SU-DHL-6 (cell line): ENCODE measurements at regions not wholly inside any gene's neighbourhood (a gene's known extent, or its start where the extent isn't known, plus 50 kb on each side); places are given as distances from the start of the nearest gene placed in this dataset.

Experiments
- CTCF ChIP-seq: fragments of 200-600 bp; sonication (generic); IDR thresholded peaks from one replicate; pipeline ENCODE4 v1.5.1; 2017; ENCODE audit warnings: antibody characterized with exemption, mild to moderate bottlenecking, low read length, moderate library complexity; ENCODE audit not compliant: insufficient read depth, poor library complexity, severe bottlenecking
- EZH2phosphoT487 ChIP-seq: fragments of 200-600 bp; sonication (generic), shearing (Covaris generic); conservative IDR thresholded peaks from 2 replicates; pipeline ENCODE4 v1.6.1; 2018; ENCODE audit warnings: mild to moderate bottlenecking, antibody characterized with exemption, low read length, moderate library complexity, mixed read lengths

DNA sequence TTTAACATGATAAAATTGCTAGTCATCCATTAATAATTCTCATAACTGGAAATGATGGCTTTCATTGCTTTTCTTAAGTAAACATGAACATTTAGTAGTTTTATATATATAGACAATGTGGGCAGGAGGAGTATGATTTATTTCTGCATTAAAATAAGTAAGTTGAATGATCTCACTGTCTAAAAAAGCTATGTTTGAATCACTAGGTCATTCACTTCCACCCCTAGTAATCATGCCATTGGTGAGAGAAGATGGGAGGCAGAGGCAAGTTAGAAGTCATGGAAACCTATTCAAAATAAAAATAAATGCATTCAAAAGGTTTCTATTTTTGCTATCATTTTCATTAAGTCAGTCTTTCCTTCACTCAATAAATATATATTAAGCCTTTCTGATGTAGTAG, 226.4 kb downstream of the DUSP10 start:
- TF ChIP-seq EZH2phosphoT487 (no peak), CTCF (no peak)
